ENCODE measurements at regions not wholly inside any gene's neighbourhood (a gene's known extent, or its start where the extent isn't known, plus 50 kb on each side); places are given as distances from the start of the nearest gene placed in this dataset.

GRCh38 chr11:109073032-109073822 is 348.8 kb upstream of the C11orf87 start:
- no peaks in the 10 kb centered on the region for H3K36me3 ChIP-seq (ENCODE audit: insufficient read depth, low read length)
- no peak for DNase-seq (ENCODE audit: low read depth, low spot score)
- H3K27ac ChIP-seq = no peak overlapping the region
- no peak overlapping the region for H3K9ac ChIP-seq (ENCODE audit: insufficient read length)
- no peaks in the 10 kb centered on the region for H3K9me3 ChIP-seq (ENCODE audit: low read depth, low read length)
- no peak overlapping the region for H3K4me3 ChIP-seq
- no peak for TF ChIP-seq EZH2 (IDR thresholded peaks at IDR 0.05)
- TF ChIP-seq POLR2AphosphoS5 (IDR thresholded peaks at IDR 0.05; ENCODE audit: borderline replicate concordance, low read depth, low read length) = no peak
- no peak for TF ChIP-seq FOXP2 (optimal IDR thresholded peaks at IDR 0.05; ENCODE audit: control extremely low read depth, extremely low read length, insufficient read depth)

- Histone ChIP-seq H3K9me3 (ENCODE audit: low read depth, low read length) (no peaks in the 10 kb centered on the region), H3K27ac (no peak overlapping the region), H3K36me3 (ENCODE audit: insufficient read depth, low read length) (no peaks in the 10 kb centered on the region), H3K4me3 (no peak overlapping the region), H3K9ac (ENCODE audit: insufficient read length) (no peak overlapping the region)
- DNase-seq (ENCODE audit: low read depth, low spot score) = no peak
- TF ChIP-seq POLR2AphosphoS5 (IDR thresholded peaks at IDR 0.05; ENCODE audit: borderline replicate concordance, low read depth, low read length) = no peak
- TF ChIP-seq EZH2 (IDR thresholded peaks at IDR 0.05) = no peak
- no peak for TF ChIP-seq FOXP2 (optimal IDR thresholded peaks at IDR 0.05; ENCODE audit: control extremely low read depth, extremely low read length, insufficient read depth)
Observed at GRCh38 chr11:109075976-109076375, 346.0 kb upstream of the C11orf87 start.

DNA sequence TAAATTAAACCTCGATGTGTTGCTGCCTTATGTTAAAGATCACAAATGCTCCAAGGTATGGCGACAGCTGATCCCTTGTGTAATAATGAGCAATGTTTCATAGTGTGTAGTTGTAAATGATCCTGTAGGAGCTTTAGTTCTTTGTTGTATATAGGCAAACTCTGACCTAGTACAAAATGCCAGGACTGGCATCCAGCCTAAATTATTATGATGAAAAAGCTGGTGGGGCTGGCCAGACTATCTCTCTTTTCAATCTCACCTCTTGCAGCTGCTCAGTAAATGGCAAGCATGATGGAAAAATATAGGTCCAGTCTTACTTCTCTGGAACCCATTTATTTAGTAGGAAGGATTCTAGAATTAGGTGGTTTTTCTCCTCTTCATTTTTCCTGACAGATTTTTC is 345.1 kb upstream of the C11orf87 start:
- H3K27ac ChIP-seq = no peak overlapping the region
- no peaks in the 10 kb centered on the region for H3K9me3 ChIP-seq (ENCODE audit: low read depth, low read length)
- H3K4me3 ChIP-seq = no peak overlapping the region
- no peak overlapping the region for H3K9ac ChIP-seq (ENCODE audit: insufficient read length)
- TF ChIP-seq POLR2AphosphoS5 (IDR thresholded peaks at IDR 0.05; ENCODE audit: borderline replicate concordance, low read depth, low read length) (no peak), FOXP2 (optimal IDR thresholded peaks at IDR 0.05; ENCODE audit: control extremely low read depth, extremely low read length, insufficient read depth) (no peak), EZH2 (IDR thresholded peaks at IDR 0.05) (no peak)
- no peak for DNase-seq (ENCODE audit: low read depth, low spot score)
- no peaks in the 10 kb centered on the region for H3K36me3 ChIP-seq (ENCODE audit: insufficient read depth, low read length)

DNA sequence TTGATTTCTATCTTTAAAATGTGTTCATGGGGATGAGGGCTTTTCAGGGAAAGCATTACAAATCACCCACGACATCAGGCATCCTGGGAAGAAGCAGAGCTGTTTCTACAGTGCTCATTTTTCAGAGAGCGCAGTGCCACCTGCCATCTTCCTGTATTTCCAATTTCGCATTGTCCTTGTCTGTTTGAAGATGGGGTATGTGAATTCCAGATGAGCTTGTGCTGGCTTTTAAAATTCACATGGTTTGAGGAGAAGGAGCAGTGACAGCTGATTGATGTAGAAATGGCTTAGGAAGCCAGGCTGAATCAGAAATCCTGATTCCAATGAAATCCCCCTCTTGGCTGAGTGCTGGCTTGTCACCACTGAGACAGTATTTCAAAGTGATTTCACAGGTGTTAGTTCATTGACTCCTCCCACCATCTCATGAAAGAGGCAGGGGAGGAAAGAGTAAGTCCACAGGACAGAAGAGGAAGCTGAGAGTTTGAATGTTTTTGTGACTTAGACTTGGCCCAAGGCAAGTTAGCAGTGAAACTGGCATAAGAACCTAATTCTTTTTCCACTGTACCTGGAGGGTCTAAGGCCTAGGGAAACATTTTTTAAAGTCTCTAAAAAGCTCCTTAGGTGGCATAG is 344.6 kb upstream of the C11orf87 start:
- H3K9ac ChIP-seq (ENCODE audit: insufficient read length) = no peak overlapping the region
- H3K4me3 ChIP-seq = no peak overlapping the region
- no peak for DNase-seq (ENCODE audit: low read depth, low spot score)
- no peak overlapping the region for H3K27ac ChIP-seq
- no peak for TF ChIP-seq FOXP2 (optimal IDR thresholded peaks at IDR 0.05; ENCODE audit: control extremely low read depth, extremely low read length, insufficient read depth)
- TF ChIP-seq EZH2 (IDR thresholded peaks at IDR 0.05) = no peak
- no peak for TF ChIP-seq POLR2AphosphoS5 (IDR thresholded peaks at IDR 0.05; ENCODE audit: borderline replicate concordance, low read depth, low read length)
- no peaks in the 10 kb centered on the region for H3K36me3 ChIP-seq (ENCODE audit: insufficient read depth, low read length)
- H3K9me3 ChIP-seq (ENCODE audit: low read depth, low read length) = no peaks in the 10 kb centered on the region

- Histone ChIP-seq H3K9ac (ENCODE audit: insufficient read length) (no peak overlapping the region), H3K9me3 (ENCODE audit: low read depth, low read length) (no peaks in the 10 kb centered on the region), H3K36me3 (ENCODE audit: insufficient read depth, low read length) (no peaks in the 10 kb centered on the region), H3K4me3 (no peak overlapping the region), H3K27ac (no peak overlapping the region)
- no peak for DNase-seq (ENCODE audit: low read depth, low spot score)
- TF ChIP-seq FOXP2 (optimal IDR thresholded peaks at IDR 0.05; ENCODE audit: control extremely low read depth, extremely low read length, insufficient read depth) (no peak), POLR2AphosphoS5 (IDR thresholded peaks at IDR 0.05; ENCODE audit: borderline replicate concordance, low read depth, low read length) (no peak), EZH2 (IDR thresholded peaks at IDR 0.05) (no peak)
Observed at GRCh38 chr11:109085708-109086373, 336.1 kb upstream of the C11orf87 start.

DNA sequence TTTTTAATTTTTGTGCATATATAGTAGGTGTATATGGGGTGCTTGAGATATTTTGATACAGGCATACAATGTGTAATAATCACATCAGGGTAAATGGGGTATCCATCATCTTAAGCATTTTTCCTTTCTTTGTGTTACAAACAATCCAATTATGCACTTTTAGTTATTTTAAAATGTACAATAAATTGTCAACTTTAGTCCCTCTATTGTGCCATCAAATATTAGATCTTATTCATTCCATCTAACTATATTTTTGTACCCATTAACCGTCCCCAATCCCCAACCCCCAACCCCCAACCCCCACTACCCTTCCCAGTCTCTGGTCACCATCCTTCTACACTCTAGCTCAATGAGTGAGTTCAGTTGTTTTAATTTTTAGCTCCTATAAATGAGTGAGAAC is 335.1 kb upstream of the C11orf87 start:
- no peak for DNase-seq (ENCODE audit: low read depth, low spot score)
- no peak overlapping the region for H3K27ac ChIP-seq
- no peaks in the 10 kb centered on the region for H3K36me3 ChIP-seq (ENCODE audit: insufficient read depth, low read length)
- no peak overlapping the region for H3K9ac ChIP-seq (ENCODE audit: insufficient read length)
- no peaks in the 10 kb centered on the region for H3K9me3 ChIP-seq (ENCODE audit: low read depth, low read length)
- TF ChIP-seq EZH2 (IDR thresholded peaks at IDR 0.05) (no peak), FOXP2 (optimal IDR thresholded peaks at IDR 0.05; ENCODE audit: control extremely low read depth, extremely low read length, insufficient read depth) (no peak), POLR2AphosphoS5 (IDR thresholded peaks at IDR 0.05; ENCODE audit: borderline replicate concordance, low read depth, low read length) (no peak)
- H3K4me3 ChIP-seq = no peak overlapping the region

DNA sequence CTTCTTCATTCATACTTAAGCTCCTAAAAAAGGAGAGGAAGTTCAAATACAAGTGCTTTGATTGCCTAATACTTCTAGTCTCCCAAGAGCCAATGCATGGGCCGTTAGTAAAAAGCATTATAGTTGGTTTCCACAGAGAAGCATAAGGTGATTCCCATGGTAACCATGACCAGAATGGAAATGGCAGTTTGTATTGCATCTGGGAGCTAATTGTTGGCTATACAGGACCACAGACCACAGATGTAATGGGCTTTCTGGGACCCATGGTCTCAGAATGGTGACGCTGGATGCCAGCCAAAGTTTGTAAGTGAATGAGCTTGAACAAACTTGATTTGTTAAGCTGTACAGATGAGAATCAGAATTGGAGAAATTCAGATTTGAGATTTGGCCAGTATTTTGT is 333.9 kb upstream of the C11orf87 start:
- H3K9ac ChIP-seq (ENCODE audit: insufficient read length) = no peak overlapping the region
- DNase-seq (ENCODE audit: low read depth, low spot score) = no peak
- TF ChIP-seq EZH2 (IDR thresholded peaks at IDR 0.05) (no peak), POLR2AphosphoS5 (IDR thresholded peaks at IDR 0.05; ENCODE audit: borderline replicate concordance, low read depth, low read length) (no peak), FOXP2 (optimal IDR thresholded peaks at IDR 0.05; ENCODE audit: control extremely low read depth, extremely low read length, insufficient read depth) (no peak)
- no peaks in the 10 kb centered on the region for H3K36me3 ChIP-seq (ENCODE audit: insufficient read depth, low read length)
- H3K27ac ChIP-seq = no peak overlapping the region
- no peak overlapping the region for H3K4me3 ChIP-seq
- no peaks in the 10 kb centered on the region for H3K9me3 ChIP-seq (ENCODE audit: low read depth, low read length)

- no peaks in the 10 kb centered on the region for H3K36me3 ChIP-seq (ENCODE audit: insufficient read depth, low read length)
- H3K4me3 ChIP-seq = no peak overlapping the region
- no peak for TF ChIP-seq POLR2AphosphoS5 (IDR thresholded peaks at IDR 0.05; ENCODE audit: borderline replicate concordance, low read depth, low read length)
- no peak for TF ChIP-seq FOXP2 (optimal IDR thresholded peaks at IDR 0.05; ENCODE audit: control extremely low read depth, extremely low read length, insufficient read depth)
- no peak for TF ChIP-seq EZH2 (IDR thresholded peaks at IDR 0.05)
- H3K9ac ChIP-seq (ENCODE audit: insufficient read length) = no peak overlapping the region
- DNase-seq (ENCODE audit: low read depth, low spot score) = no peak
- H3K27ac ChIP-seq = no peak overlapping the region
- H3K9me3 ChIP-seq (ENCODE audit: low read depth, low read length) = no peaks in the 10 kb centered on the region
Observed at GRCh38 chr11:109089144-109089543, 332.8 kb upstream of the C11orf87 start.

Measured in SK-N-MC (cell line).